Adipocyte (in vitro differentiated cells): ENCODE measurements at regions not wholly inside any gene's neighbourhood (a gene's known extent, or its start where the extent isn't known, plus 50 kb on each side); places are given as distances from the start of the nearest gene placed in this dataset.

ENCODE experiments used
- DNase-seq: peaks from one replicate; pipeline ENCODE4 v3.0.0-alpha.2; 2015; ENCODE audit warnings: low read depth
- H3K27me3 ChIP-seq: replicated peaks from 2 replicates; pipeline ENCODE4 v1.7.0; 2013; ENCODE audit warnings: mild to moderate bottlenecking, low read length, moderate library complexity; ENCODE audit not compliant: control insufficient read depth, insufficient read depth
- H3K36me3 ChIP-seq: 2 replicates; pipeline ENCODE4 v1.7.0; 2013; ENCODE audit warnings: low read length, mild to moderate bottlenecking, moderate library complexity; ENCODE audit not compliant: control insufficient read depth, insufficient read depth, severe bottlenecking
- H3K4me1 ChIP-seq: 2 replicates; pipeline ENCODE4 v1.7.0; 2013; ENCODE audit warnings: mild to moderate bottlenecking, low read length, moderate library complexity; ENCODE audit not compliant: control insufficient read depth, insufficient read depth
- H3K4me3 ChIP-seq: 2 replicates; pipeline ENCODE4 v1.7.0; 2013; ENCODE audit warnings: mild to moderate bottlenecking, low read length, moderate library complexity
- H3K9ac ChIP-seq: 2 replicates; pipeline ENCODE4 v1.7.0; 2013; ENCODE audit warnings: mild to moderate bottlenecking, low read length, moderate library complexity
- H3K9me3 ChIP-seq: 2 replicates; pipeline ENCODE4 v1.7.0; 2013; ENCODE audit warnings: mild to moderate bottlenecking, low read length, moderate library complexity; ENCODE audit not compliant: control insufficient read depth

DNA sequence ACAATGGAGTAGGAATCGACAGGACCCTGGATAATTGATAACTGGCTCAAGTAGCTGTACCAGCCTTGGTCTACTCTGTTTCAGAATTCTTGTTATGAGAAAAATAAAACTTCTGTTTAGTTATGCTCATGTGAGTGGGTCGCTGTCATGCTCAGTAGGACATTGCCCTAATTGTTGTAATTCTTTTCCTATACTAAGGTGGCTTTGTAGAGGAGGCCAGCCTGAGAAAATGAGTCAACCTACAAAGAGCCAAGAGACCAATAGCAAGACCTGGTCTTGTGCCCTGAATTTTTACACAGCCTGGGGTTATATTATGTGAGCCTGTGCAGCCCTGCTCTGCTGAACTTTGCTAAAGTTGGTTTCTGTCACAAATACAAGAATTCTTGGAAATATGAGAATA lies 238.4 kb downstream of the MEIS1 start:
- Histone ChIP-seq H3K4me1 (no peaks in the 10 kb centered on the region), H3K9me3 (no peaks in the 10 kb centered on the region), H3K9ac (no peak overlapping the region), H3K36me3 (no peaks in the 10 kb centered on the region), H3K27me3 (no peaks in the 10 kb centered on the region), H3K4me3 (no peak overlapping the region)
- DNase-seq: no peak

DNA sequence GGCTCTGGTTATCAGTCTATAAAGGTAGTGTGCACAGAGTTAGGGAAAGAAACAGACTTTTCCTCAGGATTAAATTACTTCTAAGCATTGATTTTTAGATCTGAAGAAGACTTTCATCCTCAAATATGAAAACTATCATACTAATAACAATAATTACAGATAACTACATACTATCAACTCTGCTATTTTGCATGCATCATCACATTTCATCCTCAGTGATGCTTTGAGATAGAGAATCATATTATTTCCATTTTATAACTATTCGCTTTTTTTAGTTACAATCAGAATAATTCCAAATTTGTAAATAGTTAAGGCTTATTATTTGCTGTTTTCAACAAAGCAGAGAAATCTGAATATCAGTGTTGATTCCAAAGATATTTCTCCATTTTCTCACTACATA lies 239.2 kb downstream of the MEIS1 start:
- Histone ChIP-seq H3K27me3 (no peaks in the 10 kb centered on the region), H3K4me1 (no peaks in the 10 kb centered on the region), H3K9ac (no peak overlapping the region), H3K4me3 (no peak overlapping the region), H3K9me3 (no peaks in the 10 kb centered on the region), H3K36me3 (no peaks in the 10 kb centered on the region)
- DNase-seq: no peak

DNA sequence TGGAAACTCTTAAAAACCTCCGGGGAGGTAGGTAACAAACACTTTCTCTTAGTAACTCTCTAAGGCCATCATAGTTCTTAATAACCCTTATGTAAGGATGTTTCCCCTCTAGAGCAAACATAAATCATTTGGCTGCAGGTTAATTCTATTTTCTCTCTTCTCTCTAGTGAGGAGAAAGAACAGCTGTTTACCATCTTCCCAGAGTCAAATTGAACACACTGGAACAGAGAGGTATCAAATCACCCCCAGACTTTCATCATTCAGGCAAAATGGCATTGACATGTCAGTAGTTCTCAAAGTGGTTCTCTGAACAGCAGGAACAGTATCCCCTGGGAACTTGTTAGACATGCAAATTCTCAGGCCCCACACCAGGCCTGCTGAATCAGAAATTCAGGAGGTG lies 240.7 kb downstream of the MEIS1 start:
- Histone ChIP-seq H3K9ac (no peak overlapping the region), H3K9me3 (no peaks in the 10 kb centered on the region), H3K27me3 (no peaks in the 10 kb centered on the region), H3K4me3 (no peak overlapping the region), H3K36me3 (no peaks in the 10 kb centered on the region), H3K4me1 (no peaks in the 10 kb centered on the region)
- no peak for DNase-seq

DNA sequence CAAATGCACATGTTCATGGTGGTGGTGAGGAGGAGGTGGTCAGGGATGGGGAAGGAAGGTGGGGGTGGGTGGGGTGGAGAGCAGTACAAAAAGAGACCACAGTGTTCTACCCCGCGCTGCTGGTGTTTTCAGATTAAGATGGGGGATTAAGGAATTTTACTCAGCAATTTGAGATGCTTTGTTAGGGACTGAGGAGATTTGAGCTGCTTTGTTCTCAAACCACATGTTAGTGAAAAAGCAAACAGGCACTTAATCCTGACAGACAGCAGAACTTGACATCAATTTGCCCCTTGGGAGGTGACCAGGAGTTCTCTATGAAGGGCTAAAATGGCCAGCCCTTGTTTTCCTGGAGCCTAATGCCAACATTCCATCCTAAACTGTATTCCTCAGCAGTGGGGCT lies 244.5 kb downstream of the MEIS1 start:
- Histone ChIP-seq H3K4me1 (no peaks in the 10 kb centered on the region), H3K27me3 (no peaks in the 10 kb centered on the region), H3K4me3 (no peak overlapping the region), H3K9me3 (no peaks in the 10 kb centered on the region), H3K9ac (no peak overlapping the region), H3K36me3 (no peaks in the 10 kb centered on the region)
- no peak for DNase-seq

DNA sequence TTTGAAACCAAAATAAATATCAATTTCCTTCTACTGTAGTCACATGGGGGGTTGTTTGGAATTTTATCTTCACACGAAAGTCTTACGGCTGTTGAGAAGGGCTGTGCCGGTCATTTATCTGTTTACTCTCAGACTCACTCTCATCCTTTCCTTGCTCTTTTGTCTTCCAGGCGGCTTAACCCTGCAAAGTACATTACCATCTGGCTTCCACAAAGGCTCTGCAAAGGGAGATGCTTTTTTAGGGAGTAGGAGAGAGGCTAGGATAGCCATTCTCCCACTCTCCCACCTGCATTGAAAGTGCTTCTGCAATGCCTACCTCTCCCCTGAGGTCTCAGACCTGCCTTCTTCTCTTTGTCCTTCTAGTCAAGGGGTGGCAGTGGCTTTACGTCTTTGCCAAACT lies 247.6 kb downstream of the MEIS1 start:
- Histone ChIP-seq H3K9ac (no peak overlapping the region), H3K27me3 (no peaks in the 10 kb centered on the region)
- no peak for DNase-seq

DNA sequence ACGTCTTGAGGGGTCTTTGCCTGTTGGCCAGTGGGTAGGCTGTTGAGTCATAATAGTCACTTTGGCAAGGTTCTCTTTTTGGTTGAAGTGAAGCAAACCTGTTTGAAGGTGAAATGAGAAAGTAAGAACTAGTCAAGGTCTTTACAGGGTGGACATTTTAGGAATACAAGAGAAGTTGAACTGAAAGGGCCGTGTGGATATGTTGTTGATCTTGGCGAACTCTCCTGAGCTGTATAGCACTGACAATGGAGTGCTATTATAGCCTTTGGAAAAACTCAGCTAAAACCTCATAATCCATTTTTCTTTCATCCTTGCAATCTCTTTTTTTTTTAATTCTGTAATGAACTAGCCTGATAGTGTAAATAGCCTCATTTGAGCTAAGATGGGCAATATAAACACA lies 248.1 kb downstream of the MEIS1 start:
- DNase-seq: no peak
- H3K36me3 ChIP-seq: no peaks in the 10 kb centered on the region
- no peaks in the 10 kb centered on the region for H3K9me3 ChIP-seq
- no peak overlapping the region for H3K4me3 ChIP-seq
- no peak overlapping the region for H3K9ac ChIP-seq
- H3K27me3 ChIP-seq: no peaks in the 10 kb centered on the region
- H3K4me1 ChIP-seq: peaks cover 7% of the 10 kb centered on the region

More for the DNA sequence above, 247.6 kb downstream of the MEIS1 start:
- Histone ChIP-seq H3K9me3 (no peaks in the 10 kb centered on the region), H3K4me3 (no peak overlapping the region), H3K36me3 (no peaks in the 10 kb centered on the region), H3K4me1 (peaks cover 7% of the 10 kb centered on the region)

DNA sequence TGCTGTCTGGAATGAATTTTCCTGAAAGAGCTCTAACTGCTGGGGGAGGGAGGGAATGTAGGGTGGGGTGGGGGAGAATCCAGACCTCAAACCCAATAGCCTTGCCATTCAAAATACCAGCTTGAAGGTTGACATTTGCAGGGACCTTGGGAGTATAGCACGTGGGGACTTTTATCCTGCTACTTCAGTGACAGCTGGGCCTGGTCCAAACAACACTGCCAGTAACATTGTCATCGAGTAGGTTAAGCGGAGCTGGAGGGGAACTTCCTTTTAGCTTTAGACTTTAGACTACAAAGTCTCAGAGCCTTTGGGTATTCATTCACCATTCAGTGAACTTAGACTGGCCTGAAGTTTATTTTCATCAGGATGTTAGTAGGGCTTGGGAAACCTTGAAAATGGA lies 248.7 kb downstream of the MEIS1 start:
- Histone ChIP-seq H3K4me3 (no peak overlapping the region), H3K9ac (no peak overlapping the region), H3K9me3 (no peaks in the 10 kb centered on the region), H3K36me3 (no peaks in the 10 kb centered on the region), H3K27me3 (no peaks in the 10 kb centered on the region), H3K4me1 (peaks cover 7% of the 10 kb centered on the region)
- DNase-seq: no peak

DNA sequence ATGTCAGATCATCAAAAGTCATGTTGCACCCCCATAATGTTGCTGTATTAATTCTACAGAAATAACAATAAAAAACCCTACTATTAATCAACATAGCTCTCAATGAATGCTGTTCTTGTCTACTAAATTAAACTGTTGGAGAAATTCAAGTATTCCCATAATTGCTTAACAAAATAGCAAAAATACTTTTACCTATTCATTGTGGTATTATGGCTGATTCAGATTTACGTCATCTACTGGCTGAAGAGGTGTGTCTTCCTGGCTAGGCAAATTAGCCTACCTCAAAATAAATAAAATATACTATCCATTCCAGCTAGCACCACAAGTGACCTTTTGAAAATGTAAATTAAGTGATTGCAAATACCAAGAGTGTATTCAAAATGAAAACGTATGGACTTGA lies 249.4 kb downstream of the MEIS1 start:
- Histone ChIP-seq H3K27me3 (no peaks in the 10 kb centered on the region), H3K9me3 (no peaks in the 10 kb centered on the region), H3K4me1 (peaks cover 7% of the 10 kb centered on the region), H3K36me3 (no peaks in the 10 kb centered on the region), H3K4me3 (no peak overlapping the region), H3K9ac (no peak overlapping the region)
- DNase-seq: no peak

DNA sequence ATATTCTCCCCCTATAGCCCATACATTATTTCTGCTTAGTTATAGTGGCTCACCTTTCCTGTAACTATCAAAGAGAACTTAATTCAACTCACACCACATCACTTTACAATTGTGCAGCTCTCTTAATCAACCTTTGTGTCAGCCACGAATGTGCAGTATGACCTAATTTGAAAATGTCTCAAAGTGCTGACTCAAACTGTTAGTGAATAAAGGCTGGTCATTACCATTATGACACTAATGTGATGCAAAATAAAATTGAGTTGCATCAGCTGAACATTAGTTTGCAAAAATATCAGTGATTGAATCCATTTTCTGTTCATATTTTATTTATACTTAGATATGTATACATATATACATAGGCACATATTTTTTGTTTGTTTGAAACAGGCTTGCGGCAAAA lies 251.8 kb downstream of the MEIS1 start:
- no peaks in the 10 kb centered on the region for H3K27me3 ChIP-seq
- no peaks in the 10 kb centered on the region for H3K9me3 ChIP-seq
- no peak overlapping the region for H3K9ac ChIP-seq
- DNase-seq: no peak
- H3K36me3 ChIP-seq: no peaks in the 10 kb centered on the region
- H3K4me1 ChIP-seq: peaks cover 7% of the 10 kb centered on the region
- no peak overlapping the region for H3K4me3 ChIP-seq

DNA sequence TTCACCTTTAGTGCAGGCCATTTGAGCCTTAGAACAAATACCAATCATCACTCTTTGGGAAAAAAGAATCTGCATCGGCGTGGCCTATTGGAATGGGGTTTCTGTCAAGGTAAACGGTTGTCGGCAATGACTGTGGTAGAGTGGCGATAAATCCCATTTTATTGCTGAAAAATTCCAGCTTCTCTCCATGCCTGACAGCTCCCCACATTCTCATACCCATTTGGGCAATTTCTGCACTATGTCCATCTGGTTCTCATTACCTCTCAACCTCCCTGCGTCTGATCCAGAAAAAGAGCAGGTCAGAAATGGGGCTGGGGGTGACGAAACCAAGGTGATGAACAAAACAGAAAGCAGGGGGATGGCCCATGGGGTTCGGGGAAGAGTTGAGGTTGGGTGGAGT lies 254.0 kb downstream of the MEIS1 start:
- Histone ChIP-seq H3K4me3 (no peak overlapping the region), H3K4me1 (peaks cover 7% of the 10 kb centered on the region), H3K9ac (no peak overlapping the region), H3K27me3 (no peaks in the 10 kb centered on the region), H3K9me3 (no peaks in the 10 kb centered on the region), H3K36me3 (no peaks in the 10 kb centered on the region)
- DNase-seq: no peak

DNA sequence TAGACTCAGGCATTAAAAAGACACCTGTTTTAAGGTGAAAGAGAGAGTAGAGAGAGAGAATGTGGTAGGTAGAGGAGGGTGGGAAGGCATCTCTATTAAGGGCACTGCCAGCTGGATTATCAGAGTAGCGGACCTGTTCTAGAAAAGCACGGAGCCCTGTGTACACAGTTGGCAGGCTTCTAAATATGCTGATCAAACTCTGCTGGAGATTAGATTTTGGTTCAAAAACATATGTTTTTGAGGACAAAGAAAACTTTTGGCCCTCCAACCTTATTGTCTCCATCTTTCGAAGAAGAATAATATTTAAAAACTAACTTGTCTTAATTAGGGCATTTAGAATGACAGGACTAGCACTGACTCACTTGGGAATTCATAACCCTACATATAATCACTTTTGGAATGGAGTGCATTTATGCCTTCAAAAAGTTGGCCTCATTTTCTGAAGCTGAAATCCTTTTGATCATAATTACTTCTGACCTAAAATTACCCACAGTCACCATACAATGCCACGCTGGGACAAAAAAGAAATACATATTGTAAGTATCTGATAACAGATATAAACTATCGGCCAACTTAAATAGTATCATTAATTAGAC lies 254.6 kb downstream of the MEIS1 start:
- DNase-seq: no peak
- Histone ChIP-seq H3K4me3 (no peak overlapping the region), H3K4me1 (peaks cover 7% of the 10 kb centered on the region), H3K9ac (no peak overlapping the region), H3K27me3 (no peaks in the 10 kb centered on the region), H3K36me3 (no peaks in the 10 kb centered on the region), H3K9me3 (no peaks in the 10 kb centered on the region)
